HuH-7.5 (cell line): ENCODE measurements at regions not wholly inside any gene's neighbourhood (a gene's known extent, or its start where the extent isn't known, plus 50 kb on each side); places are given as distances from the start of the nearest gene placed in this dataset.

Experiments used
- DNase-seq: peaks from one replicate; pipeline ENCODE4 v3.0.0; 2011; ENCODE audit warnings: low spot score

DNA sequence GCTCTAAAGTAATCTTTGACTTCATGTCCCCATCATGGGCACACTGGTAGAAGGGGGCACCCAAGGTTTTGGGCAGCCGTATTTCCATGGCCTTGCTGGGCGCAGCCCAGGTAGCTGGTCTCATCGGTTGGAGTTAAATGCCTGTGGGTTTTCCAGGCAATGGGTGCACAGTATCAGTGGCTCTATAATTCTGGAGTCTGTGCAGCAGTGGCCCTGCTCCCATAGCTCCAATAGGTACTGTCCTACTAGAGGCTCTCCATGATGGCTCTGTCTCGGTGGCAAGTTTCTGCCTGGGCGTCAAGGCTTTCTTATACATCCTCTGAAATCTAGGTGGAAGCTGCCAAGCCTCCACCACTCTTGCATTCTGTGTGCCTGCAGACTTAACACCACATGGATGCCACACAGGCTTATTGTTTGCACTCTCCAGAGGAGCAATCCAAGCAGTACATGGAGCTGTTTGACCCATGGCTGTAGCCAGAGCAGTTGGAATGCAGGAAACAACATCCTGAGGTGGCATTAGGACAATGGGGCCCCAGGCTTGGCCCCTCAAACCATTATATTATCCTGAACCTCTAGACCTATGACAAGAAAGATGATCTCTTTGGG is 60.5 kb upstream of the UGT8 start:
- no peak for DNase-seq

DNA sequence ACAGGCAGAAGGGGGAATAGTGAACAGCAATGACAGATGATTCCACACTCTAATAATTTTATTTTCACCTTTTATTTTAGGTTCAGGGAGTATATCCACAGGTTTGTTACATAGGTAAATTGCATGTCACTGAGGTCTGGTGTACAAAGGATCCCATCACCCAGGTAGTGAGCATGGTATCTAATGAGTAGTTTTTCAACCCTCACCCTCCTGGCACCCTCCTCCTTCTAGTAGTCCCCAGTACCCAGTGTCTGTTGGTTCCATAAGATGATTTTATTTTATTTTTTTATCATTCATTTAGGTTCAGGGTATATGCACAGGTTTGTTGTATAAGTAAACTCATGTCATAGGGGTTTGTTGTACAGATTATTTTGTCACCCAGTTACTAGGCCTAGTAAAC is 58.6 kb upstream of the UGT8 start:
- no peak for DNase-seq

DNA sequence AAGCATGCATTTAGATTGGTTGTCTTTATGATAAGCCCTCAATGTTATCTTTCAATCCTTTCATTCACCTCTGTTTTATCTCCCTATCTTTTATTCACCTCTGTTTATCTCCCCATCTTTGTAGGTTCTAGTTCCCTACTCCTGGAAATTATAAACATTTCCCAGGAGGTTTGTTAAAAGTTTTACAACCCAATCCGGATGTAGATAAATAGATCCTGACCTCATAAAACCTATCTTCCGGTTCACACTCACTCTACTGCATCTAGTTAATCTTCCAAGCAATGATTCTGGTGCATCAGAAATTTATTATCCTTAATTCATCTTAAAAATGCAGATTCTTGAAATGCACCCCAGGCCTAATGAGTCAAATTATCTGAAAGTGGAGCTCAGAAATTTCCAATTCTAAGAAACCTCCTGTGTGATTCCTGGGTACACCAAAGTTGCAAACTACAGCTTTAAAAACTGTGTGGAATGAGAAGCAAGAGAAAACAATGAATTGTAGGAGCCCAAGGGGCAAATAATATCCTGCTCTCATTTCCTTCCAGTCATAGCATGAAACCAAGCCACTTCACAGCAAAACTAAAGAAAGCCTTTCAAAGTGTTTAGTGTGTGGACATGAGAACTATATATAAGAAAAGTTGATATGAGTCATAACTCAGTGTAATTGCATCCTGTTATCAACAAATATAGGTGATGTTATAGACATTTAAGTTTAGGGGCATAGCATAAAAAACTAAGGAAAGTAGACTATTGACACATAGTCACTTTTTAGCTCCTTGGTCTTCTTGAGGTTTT is 51.1 kb upstream of the UGT8 start:
- DNase-seq = no peak
